ENCODE measurements at regions not wholly inside any gene's neighbourhood (a gene's known extent, or its start where the extent isn't known, plus 50 kb on each side); places are given as distances from the start of the nearest gene placed in this dataset.

DNA sequence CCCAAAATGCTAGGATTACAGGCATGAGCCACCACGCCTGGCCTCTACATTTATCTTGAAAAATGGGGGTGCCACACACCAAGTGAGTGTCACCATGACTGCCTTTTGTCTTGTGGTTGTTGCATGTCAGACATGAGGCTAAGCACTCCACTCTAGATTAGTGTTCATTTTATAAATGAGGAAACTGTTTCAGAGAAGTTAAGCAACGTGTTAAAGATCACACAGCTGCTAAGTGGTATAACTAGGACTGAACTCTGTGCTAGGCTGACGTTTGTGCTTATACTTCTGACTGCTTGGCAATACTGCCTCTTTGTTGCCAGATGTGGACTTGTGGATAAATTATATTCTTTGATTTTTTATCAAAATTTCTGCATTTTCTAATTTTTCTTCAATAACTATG is 50.8 kb upstream of the SMAD6 start (continued):
- no peak for TF ChIP-seq RXRA (IDR thresholded peaks at IDR 0.05; ENCODE audit: insufficient read depth, low read depth, low read length)
- TF ChIP-seq TBP (IDR thresholded peaks at IDR 0.05; ENCODE audit: low read depth, low read length), result no peak
- TF ChIP-seq EZH2 (IDR thresholded peaks at IDR 0.05; ENCODE audit: low read depth, low read length, severe bottlenecking), result no peak
- TF ChIP-seq MAFK (IDR thresholded peaks at IDR 0.05; ENCODE audit: low read depth, low read length), result no peak
- no peak for TF ChIP-seq KDM5A (IDR thresholded peaks at IDR 0.05; ENCODE audit: low read length)
